Astrocyte (in vitro differentiated cells and primary cell): ENCODE measurements at regions not wholly inside any gene's neighbourhood (a gene's known extent, or its start where the extent isn't known, plus 50 kb on each side); places are given as distances from the start of the nearest gene placed in this dataset.

Experiments used
- EZH2 ChIP-seq: IDR thresholded peaks from 2 replicates; pipeline ENCODE4 v1.6.1; 2012; ENCODE audit warnings: mild to moderate bottlenecking, low read length, inconsistent platforms; ENCODE audit not compliant: insufficient read depth
- TF ChIP-seq, protein P1 (sequence below): IDR thresholded peaks from 2 replicates; pipeline ENCODE4 v1.5.1; 2011; ENCODE audit warnings: low read depth, mild to moderate bottlenecking, inconsistent platforms, low read length, moderate library complexity; ENCODE audit not compliant: insufficient read depth

DNA sequence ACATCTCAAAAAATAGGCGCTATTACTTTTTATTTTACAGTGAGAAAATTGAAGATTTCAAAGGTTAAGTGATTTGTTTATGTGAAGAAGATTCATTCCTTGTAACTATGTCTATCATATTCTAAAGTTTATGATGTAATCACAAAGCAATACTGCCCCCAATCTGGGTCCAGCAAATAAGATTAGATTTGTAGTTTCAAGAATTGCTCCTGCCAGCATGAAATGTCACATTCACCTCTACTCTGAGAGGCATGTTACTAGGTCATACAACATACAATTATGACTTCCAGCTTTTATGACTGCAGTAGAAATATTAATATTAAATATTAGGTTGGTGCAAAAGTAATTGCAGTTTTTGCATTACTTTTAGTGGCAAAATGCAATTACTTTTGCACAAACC is 976.2 kb downstream of the FSTL5 start:
- TF ChIP-seq, protein P1, sequence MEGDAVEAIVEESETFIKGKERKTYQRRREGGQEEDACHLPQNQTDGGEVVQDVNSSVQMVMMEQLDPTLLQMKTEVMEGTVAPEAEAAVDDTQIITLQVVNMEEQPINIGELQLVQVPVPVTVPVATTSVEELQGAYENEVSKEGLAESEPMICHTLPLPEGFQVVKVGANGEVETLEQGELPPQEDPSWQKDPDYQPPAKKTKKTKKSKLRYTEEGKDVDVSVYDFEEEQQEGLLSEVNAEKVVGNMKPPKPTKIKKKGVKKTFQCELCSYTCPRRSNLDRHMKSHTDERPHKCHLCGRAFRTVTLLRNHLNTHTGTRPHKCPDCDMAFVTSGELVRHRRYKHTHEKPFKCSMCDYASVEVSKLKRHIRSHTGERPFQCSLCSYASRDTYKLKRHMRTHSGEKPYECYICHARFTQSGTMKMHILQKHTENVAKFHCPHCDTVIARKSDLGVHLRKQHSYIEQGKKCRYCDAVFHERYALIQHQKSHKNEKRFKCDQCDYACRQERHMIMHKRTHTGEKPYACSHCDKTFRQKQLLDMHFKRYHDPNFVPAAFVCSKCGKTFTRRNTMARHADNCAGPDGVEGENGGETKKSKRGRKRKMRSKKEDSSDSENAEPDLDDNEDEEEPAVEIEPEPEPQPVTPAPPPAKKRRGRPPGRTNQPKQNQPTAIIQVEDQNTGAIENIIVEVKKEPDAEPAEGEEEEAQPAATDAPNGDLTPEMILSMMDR = no peak
- TF ChIP-seq EZH2 = no peak
